ENCODE measurements at regions not wholly inside any gene's neighbourhood (a gene's known extent, or its start where the extent isn't known, plus 50 kb on each side); places are given as distances from the start of the nearest gene placed in this dataset.

DNA sequence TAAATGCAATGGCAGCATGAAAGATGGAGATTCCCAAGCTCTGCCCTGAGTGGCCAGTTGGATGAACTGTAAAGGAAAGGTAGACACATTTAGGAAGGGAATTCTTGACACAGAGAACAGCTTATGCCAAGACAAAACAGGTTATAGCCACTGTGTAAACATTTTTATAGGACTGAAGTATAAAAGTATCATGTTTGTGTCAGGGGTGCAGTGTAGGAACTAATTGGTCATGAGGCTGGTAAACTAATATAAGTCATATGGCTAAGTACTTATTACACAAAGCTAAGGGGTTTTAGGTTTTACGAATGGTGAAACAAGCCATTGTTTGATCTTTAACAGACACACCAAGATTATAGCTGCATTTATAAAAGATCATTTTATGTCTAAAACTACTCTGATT lies 207.7 kb upstream of the SLC16A7 start:
- no peak for DNase-seq (ENCODE audit: low read depth)
- no peak overlapping the region for H3K4me3 ChIP-seq (ENCODE audit: low read depth, low read length)
- TF ChIP-seq CTCF (conservative IDR thresholded peaks at IDR 0.05; ENCODE audit: low read depth, low read length) = no peak

- no peak for DNase-seq (ENCODE audit: low read depth)
- no peak overlapping the region for H3K4me3 ChIP-seq (ENCODE audit: low read depth, low read length)
- no peak for TF ChIP-seq CTCF (conservative IDR thresholded peaks at IDR 0.05; ENCODE audit: low read depth, low read length)
Measured at GRCh38 chr12:59386236-59386635, 209.6 kb upstream of the SLC16A7 start.

DNA sequence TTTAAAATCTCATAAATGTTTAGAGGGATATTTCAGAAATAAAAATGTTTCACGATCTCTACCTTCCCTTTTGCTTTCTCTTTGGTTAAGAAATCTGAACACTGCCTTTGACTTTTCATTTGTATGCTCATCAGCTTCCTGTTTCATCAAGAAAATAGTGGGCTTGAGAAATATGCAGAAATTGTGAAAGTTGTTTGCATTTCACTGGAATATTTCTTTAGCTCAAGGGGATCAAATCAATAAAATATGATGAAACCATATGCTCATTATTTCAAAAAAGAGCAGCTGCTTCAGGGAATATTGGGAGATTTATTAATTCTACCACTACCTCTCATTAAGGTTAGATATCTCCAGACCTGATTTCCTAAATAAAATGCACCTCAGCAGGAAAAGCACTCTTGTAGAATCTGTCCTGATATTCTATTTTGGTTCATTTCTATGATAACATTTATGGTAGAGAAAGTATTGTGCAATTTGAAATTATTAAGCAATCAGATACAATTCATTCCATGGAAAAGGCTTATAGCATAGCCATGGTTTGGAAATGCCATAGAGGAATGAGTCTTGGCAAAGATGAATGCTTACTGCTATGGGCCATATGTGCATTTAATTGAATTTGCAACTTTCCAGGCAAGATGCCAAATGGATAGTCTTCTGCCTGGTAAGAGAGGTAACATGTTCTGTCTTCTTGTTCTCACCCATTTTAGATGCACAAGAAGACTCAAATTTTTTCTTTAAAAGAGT lies 212.6 kb upstream of the SLC16A7 start:
- TF ChIP-seq CTCF (conservative IDR thresholded peaks at IDR 0.05; ENCODE audit: low read depth, low read length) = no peak
- DNase-seq (ENCODE audit: low read depth) = no peak
- H3K4me3 ChIP-seq (ENCODE audit: low read depth, low read length) = no peak overlapping the region

DNA sequence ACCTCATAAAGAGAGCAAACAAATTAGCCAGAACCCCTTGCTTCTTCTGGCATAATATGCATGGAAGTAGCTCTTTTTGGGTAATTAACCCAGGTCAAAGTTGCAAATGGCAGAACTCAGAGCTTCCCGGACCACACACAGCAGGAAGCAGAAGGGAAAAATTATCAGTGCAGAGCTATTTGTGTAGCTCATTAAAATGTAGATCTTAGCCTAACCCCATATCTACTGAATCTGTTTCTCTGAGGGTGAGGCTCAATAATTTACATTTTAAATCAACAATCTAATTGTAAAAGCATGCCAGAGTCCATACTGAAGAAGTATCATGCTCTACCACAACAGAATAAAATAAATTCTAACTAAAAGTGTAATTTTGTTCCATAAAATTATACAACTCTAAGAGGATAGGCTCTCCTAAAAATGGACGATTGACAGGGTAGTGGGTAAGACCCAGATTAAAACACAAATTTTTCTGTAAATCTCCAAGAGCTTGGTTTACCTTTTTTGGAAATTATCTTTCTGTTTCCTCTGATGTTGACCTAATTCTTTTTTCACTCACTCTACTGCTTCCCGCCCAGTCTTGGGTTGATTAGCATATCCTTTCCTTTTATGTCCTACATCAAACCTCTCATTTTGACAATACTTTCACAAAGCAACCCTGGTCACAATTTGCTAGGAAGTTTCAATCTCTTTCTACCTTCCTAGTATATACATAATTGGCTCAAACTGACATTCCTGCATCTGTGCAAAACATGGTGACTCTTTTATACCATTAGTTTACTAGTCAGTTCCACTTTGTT lies 213.3 kb upstream of the SLC16A7 start:
- no peak for TF ChIP-seq CTCF (conservative IDR thresholded peaks at IDR 0.05; ENCODE audit: low read depth, low read length)
- no peak overlapping the region for H3K4me3 ChIP-seq (ENCODE audit: low read depth, low read length)
- no peak for DNase-seq (ENCODE audit: low read depth)

- H3K4me3 ChIP-seq (ENCODE audit: low read depth, low read length) = no peak overlapping the region
- no peak for DNase-seq (ENCODE audit: low read depth)
Measured at GRCh38 chr12:59381106-59381505, 214.7 kb upstream of the SLC16A7 start.

DNA sequence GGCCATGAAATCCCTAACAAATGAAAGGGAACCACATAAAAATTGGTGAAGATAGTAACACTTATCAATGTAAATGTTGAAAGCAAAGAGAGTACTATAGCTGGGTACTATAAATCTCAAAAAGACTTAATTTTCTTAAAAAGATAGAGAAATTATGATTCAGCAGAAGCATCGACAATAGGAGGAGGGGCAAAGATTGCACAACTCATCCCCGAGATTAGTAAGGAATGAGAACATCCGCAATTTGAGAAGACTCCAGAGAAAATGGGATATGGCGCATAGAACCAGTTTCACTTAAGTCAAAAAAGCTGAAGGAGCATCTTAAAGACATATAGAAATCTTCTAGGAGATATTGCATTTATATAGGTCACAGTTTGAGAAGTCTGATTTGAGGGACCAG lies 220.2 kb upstream of the SLC16A7 start:
- DNase-seq (ENCODE audit: low read depth) = no peak
- no peak overlapping the region for H3K4me3 ChIP-seq (ENCODE audit: low read depth, low read length)
- TF ChIP-seq CTCF (conservative IDR thresholded peaks at IDR 0.05; ENCODE audit: low read depth, low read length) = no peak

More at GRCh38 chr12:59381106-59381505, 214.7 kb upstream of the SLC16A7 start:
- TF ChIP-seq CTCF (conservative IDR thresholded peaks at IDR 0.05; ENCODE audit: low read depth, low read length) = no peak

Data from epithelial cell of proximal tubule (primary cell).